ENCODE measurements at regions not wholly inside any gene's neighbourhood (a gene's known extent, or its start where the extent isn't known, plus 50 kb on each side); places are given as distances from the start of the nearest gene placed in this dataset.

DNA sequence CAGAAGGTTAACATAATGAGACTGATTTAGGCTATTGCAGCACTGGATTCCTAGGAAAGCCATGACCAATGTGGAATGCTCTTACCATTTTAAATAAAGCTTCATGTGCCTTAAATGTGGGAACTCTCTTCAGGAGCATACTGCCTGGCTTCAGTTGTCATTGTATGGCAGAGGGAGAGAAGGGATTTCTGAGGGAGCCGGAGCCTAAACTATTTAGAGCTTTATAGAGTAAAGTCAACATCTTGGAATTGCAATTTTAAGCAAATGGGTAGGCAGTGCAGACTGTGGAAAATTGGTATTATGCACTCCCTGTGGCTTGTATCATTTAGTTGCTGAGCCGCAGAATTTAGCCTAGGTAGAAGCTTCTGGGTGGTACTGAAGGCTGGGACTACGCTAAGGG lies 2041.4 kb downstream of the PCDH9 start:
- no peak overlapping the region for H3K27ac ChIP-seq
- no peak for TF ChIP-seq CTCF (conservative IDR thresholded peaks at IDR 0.05)

DNA sequence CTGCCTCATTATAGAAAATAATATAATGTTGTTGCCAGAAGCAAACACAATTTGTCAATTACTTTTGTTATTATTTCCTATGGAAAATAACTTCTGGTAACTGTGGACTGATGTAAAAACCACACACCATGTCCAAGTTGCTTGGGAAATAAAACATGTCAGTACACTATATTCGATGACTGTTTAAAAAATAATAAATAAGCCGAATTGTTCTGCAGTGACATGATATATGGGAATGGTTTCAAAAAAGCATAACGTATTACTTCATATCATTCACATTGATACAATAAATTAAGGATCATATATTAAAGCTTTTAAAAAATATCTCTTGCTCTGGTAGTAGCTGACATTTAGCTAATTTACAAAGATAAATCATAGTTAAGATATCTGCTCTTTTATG lies 2062.1 kb downstream of the PCDH9 start:
- no peak for TF ChIP-seq CTCF (conservative IDR thresholded peaks at IDR 0.05)
- no peak overlapping the region for H3K27ac ChIP-seq

- H3K27ac ChIP-seq: no peak overlapping the region
- no peak for TF ChIP-seq CTCF (conservative IDR thresholded peaks at IDR 0.05)
Measured at GRCh38 chr13:65166675-65167074, 2063.5 kb downstream of the PCDH9 start.

- H3K27ac ChIP-seq: no peak overlapping the region
- no peak for TF ChIP-seq CTCF (conservative IDR thresholded peaks at IDR 0.05)
Measured at GRCh38 chr13:65159803-65160202, 2070.3 kb downstream of the PCDH9 start.

DNA sequence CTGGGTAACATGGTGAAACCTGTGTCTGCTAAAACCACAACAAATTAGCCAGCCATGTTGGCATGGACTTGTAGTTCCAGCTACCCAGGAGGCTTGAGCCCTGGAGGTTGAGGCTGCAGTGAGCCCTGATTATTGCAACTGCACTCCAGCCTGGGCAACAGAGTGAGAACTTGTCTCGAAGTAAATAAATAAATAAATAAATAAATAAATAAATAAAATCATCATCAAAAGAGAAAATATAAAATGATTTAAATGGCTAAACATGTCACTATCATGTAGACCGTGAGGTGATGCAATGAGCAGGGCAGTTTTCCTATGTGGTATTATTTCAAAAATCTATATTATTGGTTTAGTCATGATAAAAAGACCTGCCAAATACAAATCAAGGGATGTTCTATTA lies 2074.3 kb downstream of the PCDH9 start:
- no peak for TF ChIP-seq CTCF (conservative IDR thresholded peaks at IDR 0.05)
- H3K27ac ChIP-seq: no peak overlapping the region

- no peak overlapping the region for H3K27ac ChIP-seq
- TF ChIP-seq CTCF (conservative IDR thresholded peaks at IDR 0.05): no peak
Measured at GRCh38 chr13:65154661-65155447, 2075.3 kb downstream of the PCDH9 start.

GRCh38 chr13:65149687-65150086 lies 2080.4 kb downstream of the PCDH9 start:
- no peak for TF ChIP-seq CTCF (conservative IDR thresholded peaks at IDR 0.05)
- no peak overlapping the region for H3K27ac ChIP-seq
